DMS153 treated with DMSO at 0.1 percent for 48 hours (cell line): ENCODE measurements at regions not wholly inside any gene's neighbourhood (a gene's known extent, or its start where the extent isn't known, plus 50 kb on each side); places are given as distances from the start of the nearest gene placed in this dataset.

Source experiments
- DNase-seq: peaks from one replicate; lab custom pipeline; 2025; ENCODE audit not compliant: unreplicated experiment; lab: John Stamatoyannopoulos, UW

GRCh38 chr10:78774614-78774998 lies 294.2 kb upstream of the ZMIZ1 start:
- no peak for DNase-seq

- DNase-seq: peak; percentile 74
Observed at GRCh38 chr10:78774999-78775711, 293.6 kb upstream of the ZMIZ1 start.

- no peak for DNase-seq
Observed at GRCh38 chr10:78775891-78776290, 292.9 kb upstream of the ZMIZ1 start.

- DNase-seq: no peak
Observed at GRCh38 chr10:78776756-78777155, 292.0 kb upstream of the ZMIZ1 start.

GRCh38 chr10:78777466-78777865 lies 291.3 kb upstream of the ZMIZ1 start:
- no peak for DNase-seq

GRCh38 chr10:78777867-78778266 lies 290.9 kb upstream of the ZMIZ1 start:
- no peak for DNase-seq

GRCh38 chr10:78778444-78779338 lies 290.1 kb upstream of the ZMIZ1 start:
- no peak for DNase-seq

GRCh38 chr10:78779339-78779955 lies 289.3 kb upstream of the ZMIZ1 start:
- DNase-seq: no peak

- DNase-seq: no peak
Observed at GRCh38 chr10:78780551-78780961, 288.2 kb upstream of the ZMIZ1 start.

- DNase-seq: no peak
Observed at GRCh38 chr10:78781251-78781913, 287.4 kb upstream of the ZMIZ1 start.

- DNase-seq: no peak
Observed at GRCh38 chr10:78781991-78782390, 286.8 kb upstream of the ZMIZ1 start.

- DNase-seq: no peak
Observed at GRCh38 chr10:78782441-78782840, 286.3 kb upstream of the ZMIZ1 start.

- no peak for DNase-seq
Observed at GRCh38 chr10:78783753-78784152, 285.0 kb upstream of the ZMIZ1 start.

GRCh38 chr10:78784546-78784945 lies 284.2 kb upstream of the ZMIZ1 start:
- DNase-seq: no peak

- no peak for DNase-seq
Observed at GRCh38 chr10:78785066-78785465, 283.7 kb upstream of the ZMIZ1 start.

- no peak for DNase-seq
Observed at GRCh38 chr10:78785991-78786390, 282.8 kb upstream of the ZMIZ1 start.

- DNase-seq: no peak
Observed at GRCh38 chr10:78787125-78787524, 281.6 kb upstream of the ZMIZ1 start.

GRCh38 chr10:78794736-78795455 lies 273.9 kb upstream of the ZMIZ1 start:
- DNase-seq: no peak

- no peak for DNase-seq
Observed at GRCh38 chr10:78798976-78799730, 269.6 kb upstream of the ZMIZ1 start.

- DNase-seq: no peak
Observed at GRCh38 chr10:78800006-78800405, 268.8 kb upstream of the ZMIZ1 start.
